GM12873 (cell line): ENCODE measurements at regions not wholly inside any gene's neighbourhood (a gene's known extent, or its start where the extent isn't known, plus 50 kb on each side); places are given as distances from the start of the nearest gene placed in this dataset.

Experiments
- TF ChIP-seq, protein P1 (sequence below): IDR thresholded peaks from 2 replicates; pipeline ENCODE4 v1.5.1; 2012; ENCODE audit warnings: low read depth, mild to moderate bottlenecking, moderate library complexity, low read length, control low read depth; ENCODE audit not compliant: insufficient read depth; ENCODE audit errors: missing control alignments

- TF ChIP-seq, protein P1, sequence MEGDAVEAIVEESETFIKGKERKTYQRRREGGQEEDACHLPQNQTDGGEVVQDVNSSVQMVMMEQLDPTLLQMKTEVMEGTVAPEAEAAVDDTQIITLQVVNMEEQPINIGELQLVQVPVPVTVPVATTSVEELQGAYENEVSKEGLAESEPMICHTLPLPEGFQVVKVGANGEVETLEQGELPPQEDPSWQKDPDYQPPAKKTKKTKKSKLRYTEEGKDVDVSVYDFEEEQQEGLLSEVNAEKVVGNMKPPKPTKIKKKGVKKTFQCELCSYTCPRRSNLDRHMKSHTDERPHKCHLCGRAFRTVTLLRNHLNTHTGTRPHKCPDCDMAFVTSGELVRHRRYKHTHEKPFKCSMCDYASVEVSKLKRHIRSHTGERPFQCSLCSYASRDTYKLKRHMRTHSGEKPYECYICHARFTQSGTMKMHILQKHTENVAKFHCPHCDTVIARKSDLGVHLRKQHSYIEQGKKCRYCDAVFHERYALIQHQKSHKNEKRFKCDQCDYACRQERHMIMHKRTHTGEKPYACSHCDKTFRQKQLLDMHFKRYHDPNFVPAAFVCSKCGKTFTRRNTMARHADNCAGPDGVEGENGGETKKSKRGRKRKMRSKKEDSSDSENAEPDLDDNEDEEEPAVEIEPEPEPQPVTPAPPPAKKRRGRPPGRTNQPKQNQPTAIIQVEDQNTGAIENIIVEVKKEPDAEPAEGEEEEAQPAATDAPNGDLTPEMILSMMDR = no peak
These were observed 185.1 kb upstream of the SLCO3A1 start for GRCh38 chr15:91668370-91668769.

DNA sequence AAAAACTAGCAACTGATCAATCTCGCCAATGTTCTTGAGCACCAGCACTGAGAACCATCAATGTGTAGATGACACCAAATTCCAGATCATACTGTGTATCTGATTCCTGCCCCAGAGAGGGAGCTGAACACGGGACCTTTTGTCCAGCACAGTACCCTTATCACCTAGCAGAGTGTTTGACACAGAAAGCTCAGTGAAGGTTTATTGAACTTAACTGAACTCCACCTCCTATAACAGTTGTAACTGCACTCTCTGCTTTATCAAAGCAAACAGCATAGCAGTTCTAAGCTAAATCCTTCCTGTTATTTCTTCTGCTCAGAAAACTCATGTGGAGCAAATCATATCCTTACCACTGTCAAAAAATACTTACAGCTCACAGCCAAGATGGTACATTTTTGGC, 183.4 kb upstream of the SLCO3A1 start:
- TF ChIP-seq, protein P1 = no peak

- TF ChIP-seq, protein P1 = no peak
These were observed 175.5 kb upstream of the SLCO3A1 start for GRCh38 chr15:91678003-91678402.

- TF ChIP-seq, protein P1 = no peak
These were observed 174.1 kb upstream of the SLCO3A1 start for GRCh38 chr15:91679447-91679846.

GRCh38 chr15:91685436-91685835, 168.1 kb upstream of the SLCO3A1 start:
- TF ChIP-seq, protein P1 = no peak

DNA sequence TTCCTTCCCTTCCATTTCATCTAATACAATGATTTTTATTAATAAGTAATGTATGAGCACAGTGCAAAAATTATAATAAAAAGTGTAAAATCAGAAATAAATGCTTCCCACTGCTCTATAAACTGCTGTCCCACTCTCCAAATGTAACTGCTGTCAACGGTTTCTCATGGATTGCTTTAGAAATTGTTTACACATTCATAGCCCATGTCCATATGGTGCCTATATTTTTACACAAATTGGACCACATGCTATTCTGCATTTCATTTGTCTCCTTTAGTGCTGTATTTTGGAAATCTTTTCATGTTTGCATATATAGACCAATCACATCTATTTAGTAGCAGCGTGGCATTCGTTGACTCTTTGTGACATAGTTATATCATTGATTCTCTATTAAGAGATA, 164.7 kb upstream of the SLCO3A1 start:
- TF ChIP-seq, protein P1 = no peak

GRCh38 chr15:91689377-91689776, 164.1 kb upstream of the SLCO3A1 start:
- TF ChIP-seq, protein P1 = no peak
